ENCODE measurements at regions not wholly inside any gene's neighbourhood (a gene's known extent, or its start where the extent isn't known, plus 50 kb on each side); places are given as distances from the start of the nearest gene placed in this dataset.
"Not testable (repeated sequence)": the region's sequence is repeated elsewhere in the genome, so short reads cannot be mapped to it uniquely, and the experiment has no call there.

DNA sequence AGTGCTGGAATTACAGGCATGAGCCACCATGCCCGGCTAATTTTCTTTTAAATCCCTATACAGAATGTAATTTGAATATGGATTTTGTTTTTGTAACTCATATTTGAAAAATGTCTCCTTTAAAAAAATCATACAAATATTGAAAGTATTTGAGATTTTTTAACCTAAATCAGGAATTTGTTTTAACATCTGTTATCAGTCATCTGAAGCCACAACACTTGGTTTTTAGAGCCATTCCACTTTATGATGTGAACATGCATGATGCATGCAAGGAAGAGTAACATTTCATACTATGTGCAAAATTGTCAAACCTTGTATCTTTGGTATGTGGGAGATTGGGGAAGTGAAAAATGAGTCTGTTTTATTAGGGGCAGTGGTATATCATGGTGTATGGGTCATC is 124.5 kb upstream of the AHI1 start:
- Mint-ChIP-seq H3K27me3 (peaks cover 2 to 3% of the 10 kb centered on the region in 2 donors), H3K4me1 (ENCODE audit: low read depth in 2 of 2) (peaks cover 4 to 19% of the 10 kb centered on the region in 2 donors), H3K4me3 (no peak overlapping the region), H3K36me3 (ENCODE audit: insufficient read depth) (no peaks in the 10 kb centered on the region), H3K9me3 (no peaks in the 10 kb centered on the region), H3K27ac (no peak overlapping the region)
- ATAC-seq (replicated peaks) (no peak), DNase-seq (no peak)

GRCh38 chr6:135623979-135624378 is 126.4 kb upstream of the AHI1 start:
- Mint-ChIP-seq H3K4me1 (ENCODE audit: low read depth in 2 of 2) (peaks cover 4 to 19% of the 10 kb centered on the region in 2 donors), H3K27me3 (no peaks in the 10 kb centered on the region), H3K27ac (peak overlapping the region in 1 of 2 donors; percentile 42), H3K36me3 (ENCODE audit: insufficient read depth) (no peaks in the 10 kb centered on the region), H3K9me3 (no peaks in the 10 kb centered on the region), H3K4me3 (no peak overlapping the region)
- DNase-seq (no peak), ATAC-seq (replicated peaks) (no peak)

DNA sequence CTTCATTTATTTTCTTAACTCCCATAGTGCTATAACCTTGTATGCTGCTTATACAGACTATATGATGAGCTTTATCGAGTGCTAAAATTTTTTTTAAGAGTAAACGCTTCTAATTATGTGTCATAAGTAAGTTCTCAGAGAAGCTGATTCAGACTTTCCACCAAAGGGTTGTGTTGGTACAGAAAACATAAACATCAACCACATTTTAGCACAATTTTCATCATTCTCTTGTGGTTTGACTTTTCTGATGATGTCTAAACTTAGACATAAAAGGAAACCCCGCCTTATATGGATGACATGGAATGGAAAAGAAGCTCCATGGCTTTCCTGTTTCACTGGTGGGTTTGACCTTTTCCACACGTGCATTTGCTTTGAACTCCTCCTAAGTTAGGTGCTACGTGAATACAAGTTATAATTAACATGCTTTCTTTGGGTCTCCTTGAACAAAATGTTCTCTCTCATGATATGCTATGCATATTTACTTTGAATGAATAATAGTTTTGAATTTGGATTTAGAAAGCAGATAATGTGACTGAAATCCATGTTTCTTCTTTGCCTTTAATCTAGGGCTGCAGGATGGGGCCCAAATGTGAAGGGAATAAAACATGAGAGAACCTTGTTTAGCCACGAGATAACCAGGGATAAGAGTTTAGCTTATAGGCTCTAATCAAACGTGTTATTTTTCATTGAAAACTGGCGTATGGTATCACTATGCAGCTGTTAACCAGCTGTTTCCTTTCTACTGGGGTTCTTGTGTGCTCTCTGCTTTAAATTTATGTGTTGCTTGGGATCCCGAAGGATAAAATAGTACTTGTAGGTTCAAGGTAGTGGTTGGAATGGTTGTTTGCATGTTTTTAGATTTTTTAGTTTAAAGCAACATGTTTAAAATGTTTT is 127.1 kb upstream of the AHI1 start:
- H3K36me3 Mint-ChIP-seq (ENCODE audit: insufficient read depth): no peaks in the 10 kb centered on the region
- H3K27ac Mint-ChIP-seq: peak overlapping the region in 1 of 2 donors; percentile 42
- DNase-seq (no peak), ATAC-seq (replicated peaks) (peak; percentile 60)
- no peaks in the 10 kb centered on the region for H3K27me3 Mint-ChIP-seq
- H3K9me3 Mint-ChIP-seq: no peaks in the 10 kb centered on the region
- peaks cover 4 to 19% of the 10 kb centered on the region in 2 donors for H3K4me1 Mint-ChIP-seq (ENCODE audit: low read depth in 2 of 2)
- H3K4me3 Mint-ChIP-seq: no peak overlapping the region

GRCh38 chr6:135626001-135626400 is 128.5 kb upstream of the AHI1 start:
- H3K9me3 Mint-ChIP-seq; DNase-seq; H3K36me3 Mint-ChIP-seq (ENCODE audit: insufficient read depth); H3K27me3 Mint-ChIP-seq; H3K4me3 Mint-ChIP-seq; H3K27ac Mint-ChIP-seq; ATAC-seq (replicated peaks): not testable (repeated sequence)
- H3K4me1 Mint-ChIP-seq (ENCODE audit: low read depth in 2 of 2): peaks cover 4 to 19% of the 10 kb centered on the region in 2 donors

- no peak for DNase-seq
- Mint-ChIP-seq H3K27ac (no peak overlapping the region), H3K4me3 (no peak overlapping the region), H3K4me1 (ENCODE audit: low read depth in 2 of 2) (peaks cover 4 to 19% of the 10 kb centered on the region in 2 donors), H3K9me3 (no peaks in the 10 kb centered on the region), H3K36me3 (ENCODE audit: insufficient read depth) (no peaks in the 10 kb centered on the region), H3K27me3 (peaks cover 8% of the 10 kb centered on the region in 2 donors)
- ATAC-seq (replicated peaks): no peak
Observed at GRCh38 chr6:135627092-135627715, 129.7 kb upstream of the AHI1 start.

- no peak for ATAC-seq (replicated peaks)
- Mint-ChIP-seq H3K4me3 (no peak overlapping the region), H3K4me1 (ENCODE audit: low read depth in 2 of 2) (no peaks in the 10 kb centered on the region), H3K9me3 (no peaks in the 10 kb centered on the region), H3K27ac (no peak overlapping the region), H3K36me3 (ENCODE audit: insufficient read depth) (no peaks in the 10 kb centered on the region), H3K27me3 (peaks cover 8% of the 10 kb centered on the region in 2 donors)
- no peak for DNase-seq
Observed at GRCh38 chr6:135630789-135631376, 133.3 kb upstream of the AHI1 start.

DNA sequence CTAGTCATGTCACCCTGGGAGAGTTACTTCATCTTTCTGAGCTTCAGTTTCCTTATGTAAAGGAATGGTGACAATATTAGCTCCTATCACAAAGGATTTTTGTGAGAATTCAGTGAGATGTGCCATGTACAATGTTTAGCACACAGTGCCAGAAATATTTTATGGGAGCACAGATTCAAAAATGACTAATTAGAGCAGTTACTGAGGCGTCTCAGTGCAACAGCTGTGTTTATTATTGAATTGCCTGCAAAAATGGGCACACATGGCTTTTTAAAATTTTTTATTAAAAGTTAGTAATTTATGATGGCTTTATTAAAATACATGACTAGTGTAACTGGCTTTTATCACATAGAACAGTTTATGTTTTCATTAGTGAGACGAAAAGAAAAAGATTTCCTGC is 134.3 kb upstream of the AHI1 start:
- H3K27ac Mint-ChIP-seq: no peak overlapping the region
- no peaks in the 10 kb centered on the region for H3K9me3 Mint-ChIP-seq
- ATAC-seq (replicated peaks): no peak

DNA sequence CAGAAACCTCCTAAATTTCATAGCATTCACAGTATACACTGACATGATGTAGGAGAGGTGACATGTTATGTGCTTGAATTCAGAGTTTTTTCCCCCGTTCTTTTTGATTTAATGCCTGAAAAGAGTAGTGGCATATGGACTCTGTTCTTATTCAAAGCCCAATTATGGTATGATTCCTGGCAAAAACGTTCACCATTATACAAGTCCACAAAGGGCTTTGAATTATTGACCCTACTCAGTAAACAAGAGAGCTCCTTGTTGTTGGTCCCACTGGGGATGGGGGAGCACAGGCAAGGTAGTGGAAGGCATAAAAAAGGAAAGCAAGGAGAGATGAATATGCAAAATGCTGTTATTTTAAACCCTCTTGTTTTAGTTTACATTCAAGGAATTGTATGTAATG is 136.0 kb upstream of the AHI1 start:
- DNase-seq: no peak
- Mint-ChIP-seq H3K9me3 (no peaks in the 10 kb centered on the region), H3K27ac (no peak overlapping the region), H3K27me3 (peaks cover 8% of the 10 kb centered on the region in 2 donors), H3K36me3 (ENCODE audit: insufficient read depth) (no peaks in the 10 kb centered on the region), H3K4me1 (ENCODE audit: low read depth in 2 of 2) (no peaks in the 10 kb centered on the region), H3K4me3 (no peak overlapping the region)
- no peak for ATAC-seq (replicated peaks)

More for the DNA sequence above, 134.3 kb upstream of the AHI1 start:
- Mint-ChIP-seq H3K4me1 (ENCODE audit: low read depth in 2 of 2) (no peaks in the 10 kb centered on the region), H3K27me3 (peaks cover 8% of the 10 kb centered on the region in 2 donors), H3K36me3 (ENCODE audit: insufficient read depth) (no peaks in the 10 kb centered on the region), H3K4me3 (no peak overlapping the region)
- DNase-seq: no peak

GRCh38 chr6:135637701-135638100 is 140.2 kb upstream of the AHI1 start:
- no peak overlapping the region for H3K27ac Mint-ChIP-seq
- DNase-seq (no peak), ATAC-seq (replicated peaks) (no peak)
- no peaks in the 10 kb centered on the region for H3K4me1 Mint-ChIP-seq (ENCODE audit: low read depth in 2 of 2)
- peaks cover 6 to 10% of the 10 kb centered on the region in 2 donors for H3K27me3 Mint-ChIP-seq
- H3K9me3 Mint-ChIP-seq: no peaks in the 10 kb centered on the region
- no peak overlapping the region for H3K4me3 Mint-ChIP-seq
- H3K36me3 Mint-ChIP-seq (ENCODE audit: insufficient read depth): no peaks in the 10 kb centered on the region

GRCh38 chr6:135638108-135638507 is 140.6 kb upstream of the AHI1 start:
- H3K27ac Mint-ChIP-seq: no peak overlapping the region
- DNase-seq (no peak), ATAC-seq (replicated peaks) (no peak)
- no peaks in the 10 kb centered on the region for H3K36me3 Mint-ChIP-seq (ENCODE audit: insufficient read depth)
- no peaks in the 10 kb centered on the region for H3K9me3 Mint-ChIP-seq
- H3K4me1 Mint-ChIP-seq (ENCODE audit: low read depth in 2 of 2): no peaks in the 10 kb centered on the region
- H3K27me3 Mint-ChIP-seq: peaks cover 6 to 10% of the 10 kb centered on the region in 2 donors
- no peak overlapping the region for H3K4me3 Mint-ChIP-seq

DNA sequence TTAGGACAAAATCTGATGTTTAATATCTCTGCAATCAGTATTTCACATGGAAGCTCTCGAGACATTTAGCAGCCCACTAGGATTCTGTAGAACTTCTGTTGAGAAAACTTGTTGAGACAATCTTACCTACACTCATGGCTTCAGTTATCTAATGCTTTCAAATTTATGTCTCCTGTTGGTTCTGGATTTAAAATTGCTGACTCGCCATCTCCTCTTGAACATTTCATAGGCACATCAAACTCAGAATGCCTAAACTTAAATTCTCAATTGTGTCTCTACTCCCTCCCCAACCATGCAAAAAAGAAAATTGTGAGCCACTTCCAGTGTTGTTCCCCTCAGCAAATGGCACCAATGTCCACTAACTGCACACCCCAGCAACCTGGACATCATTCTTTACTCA is 142.5 kb upstream of the AHI1 start:
- Mint-ChIP-seq H3K27me3 (peaks cover 6 to 10% of the 10 kb centered on the region in 2 donors), H3K27ac (no peak overlapping the region), H3K4me3 (no peak overlapping the region), H3K36me3 (ENCODE audit: insufficient read depth) (peaks cover 3% of the 10 kb centered on the region), H3K4me1 (ENCODE audit: low read depth in 2 of 2) (no peaks in the 10 kb centered on the region), H3K9me3 (no peaks in the 10 kb centered on the region)
- ATAC-seq (replicated peaks): no peak
- no peak for DNase-seq

- Mint-ChIP-seq H3K27ac (no peak overlapping the region), H3K36me3 (ENCODE audit: insufficient read depth) (peaks cover 3% of the 10 kb centered on the region), H3K4me3 (no peak overlapping the region), H3K9me3 (no peaks in the 10 kb centered on the region), H3K27me3 (peaks cover 6 to 10% of the 10 kb centered on the region in 2 donors), H3K4me1 (ENCODE audit: low read depth in 2 of 2) (no peaks in the 10 kb centered on the region)
- ATAC-seq (replicated peaks) (no peak), DNase-seq (no peak)
Observed at GRCh38 chr6:135640449-135641111, 143.0 kb upstream of the AHI1 start.

GRCh38 chr6:135642912-135643311 is 145.4 kb upstream of the AHI1 start:
- no peak for ATAC-seq (replicated peaks)
- H3K27me3 Mint-ChIP-seq: peaks cover 6 to 10% of the 10 kb centered on the region in 2 donors
- no peak overlapping the region for H3K4me3 Mint-ChIP-seq
- no peak for DNase-seq
- H3K9me3 Mint-ChIP-seq: no peaks in the 10 kb centered on the region
- H3K4me1 Mint-ChIP-seq (ENCODE audit: low read depth in 2 of 2): no peaks in the 10 kb centered on the region
- peaks cover 3% of the 10 kb centered on the region for H3K36me3 Mint-ChIP-seq (ENCODE audit: insufficient read depth)
- no peak overlapping the region for H3K27ac Mint-ChIP-seq

All from effector memory CD8-positive, alpha-beta T cell (primary cell).